ENCODE measurements at regions not wholly inside any gene's neighbourhood (a gene's known extent, or its start where the extent isn't known, plus 50 kb on each side); places are given as distances from the start of the nearest gene placed in this dataset.

GRCh38 chr5:8528106-8528505, 659.2 kb downstream of the MTRR start:
- DNase-seq (ENCODE audit: insufficient read length, low spot score): no peak
- FAIRE-seq: no peak
- no peak for TF ChIP-seq CTCF (IDR thresholded peaks at IDR 0.05; ENCODE audit: insufficient read depth, missing control alignments)

- no peak for DNase-seq (ENCODE audit: insufficient read length, low spot score)
- no peak for TF ChIP-seq CTCF (IDR thresholded peaks at IDR 0.05; ENCODE audit: insufficient read depth, missing control alignments)
- no peak for FAIRE-seq
Observed at GRCh38 chr5:8538821-8539220, 669.9 kb downstream of the MTRR start.

- DNase-seq (ENCODE audit: insufficient read length, low spot score) (no peak), FAIRE-seq (no peak)
- TF ChIP-seq CTCF (IDR thresholded peaks at IDR 0.05; ENCODE audit: insufficient read depth, missing control alignments): no peak
Observed at GRCh38 chr5:8540317-8540716, 671.4 kb downstream of the MTRR start.

- DNase-seq (ENCODE audit: insufficient read length, low spot score) (no peak), FAIRE-seq (no peak)
- no peak for TF ChIP-seq CTCF (IDR thresholded peaks at IDR 0.05; ENCODE audit: insufficient read depth, missing control alignments)
Observed at GRCh38 chr5:8550921-8551320, 682.0 kb downstream of the MTRR start.

GRCh38 chr5:8553364-8553763, 684.4 kb downstream of the MTRR start:
- no peak for FAIRE-seq
- TF ChIP-seq CTCF (IDR thresholded peaks at IDR 0.05; ENCODE audit: insufficient read depth, missing control alignments): no peak

GRCh38 chr5:8557728-8558127, 688.8 kb downstream of the MTRR start:
- no peak for FAIRE-seq
- DNase-seq (ENCODE audit: insufficient read length, low spot score): no peak
- TF ChIP-seq CTCF (IDR thresholded peaks at IDR 0.05; ENCODE audit: insufficient read depth, missing control alignments): no peak

More at GRCh38 chr5:8553364-8553763, 684.4 kb downstream of the MTRR start:
- no peak for DNase-seq (ENCODE audit: insufficient read length, low spot score)

- no peak for TF ChIP-seq CTCF (IDR thresholded peaks at IDR 0.05; ENCODE audit: insufficient read depth, missing control alignments)
- no peak for DNase-seq (ENCODE audit: insufficient read length, low spot score)
- FAIRE-seq: no peak
Observed at GRCh38 chr5:8560776-8561175, 691.8 kb downstream of the MTRR start.

Measured in D721Med (cell line).